T-helper 17 cell (primary cell): ENCODE measurements at regions not wholly inside any gene's neighbourhood (a gene's known extent, or its start where the extent isn't known, plus 50 kb on each side); places are given as distances from the start of the nearest gene placed in this dataset.
"Not testable (repeated sequence)": the region's sequence is repeated elsewhere in the genome, so short reads cannot be mapped to it uniquely, and the experiment has no call there.

Experiments
- ATAC-seq: fragments of 150-1000 bp; cut with Tn5 transposase; 2 replicates; pipeline ENCODE4 v1.10.0; 2021; ENCODE audit warnings: mild to moderate bottlenecking, moderate library complexity
- DNase-seq, 3 donors: peaks; one replicate each; pipeline versions ENCODE4 v3.0.0 to v3.0.0-alpha.2; 2020 to 2021
- H3K9me3 ChIP-seq: one replicate; pipeline ENCODE4 v1.7.0; 2013; ENCODE audit warnings: low read length, mild to moderate bottlenecking; ENCODE audit not compliant: control insufficient read depth, poor library complexity, severe bottlenecking
- H3K27ac Mint-ChIP-seq: one replicate; pipeline ENCODE4 v1.8.0; 2022; ENCODE audit warnings: mild to moderate bottlenecking, moderate library complexity, mixed read lengths
- H3K27me3 Mint-ChIP-seq: one replicate; pipeline ENCODE4 v1.8.0; 2022; ENCODE audit warnings: mixed read lengths
- H3K36me3 Mint-ChIP-seq: one replicate; pipeline ENCODE4 v1.8.0; 2022; ENCODE audit warnings: low read depth, mixed read lengths
- H3K4me1 Mint-ChIP-seq: one replicate; pipeline ENCODE4 v1.8.0; 2022; ENCODE audit warnings: mild to moderate bottlenecking, mixed read lengths
- H3K4me3 Mint-ChIP-seq: one replicate; pipeline ENCODE4 v1.8.0; 2022; ENCODE audit warnings: mild to moderate bottlenecking, moderate library complexity, mixed read lengths

- DNase-seq, H3K4me1 Mint-ChIP-seq, H3K4me3 Mint-ChIP-seq, H3K9me3 ChIP-seq, H3K27ac Mint-ChIP-seq, H3K36me3 Mint-ChIP-seq, H3K27me3 Mint-ChIP-seq, ATAC-seq: not testable (repeated sequence)
Measured at GRCh38 chr6:86672125-86672524, 265.2 kb upstream of the HTR1E start.

GRCh38 chr6:86657192-86657591 is 280.1 kb upstream of the HTR1E start:
- Mint-ChIP-seq H3K27ac (no peak overlapping the region), H3K4me1 (no peaks in the 10 kb centered on the region), H3K4me3 (no peak overlapping the region), H3K27me3 (no peaks in the 10 kb centered on the region), H3K36me3 (no peaks in the 10 kb centered on the region)
- ATAC-seq, result no peak
- H3K9me3 ChIP-seq, result no peaks in the 10 kb centered on the region
- no peak for DNase-seq

DNA sequence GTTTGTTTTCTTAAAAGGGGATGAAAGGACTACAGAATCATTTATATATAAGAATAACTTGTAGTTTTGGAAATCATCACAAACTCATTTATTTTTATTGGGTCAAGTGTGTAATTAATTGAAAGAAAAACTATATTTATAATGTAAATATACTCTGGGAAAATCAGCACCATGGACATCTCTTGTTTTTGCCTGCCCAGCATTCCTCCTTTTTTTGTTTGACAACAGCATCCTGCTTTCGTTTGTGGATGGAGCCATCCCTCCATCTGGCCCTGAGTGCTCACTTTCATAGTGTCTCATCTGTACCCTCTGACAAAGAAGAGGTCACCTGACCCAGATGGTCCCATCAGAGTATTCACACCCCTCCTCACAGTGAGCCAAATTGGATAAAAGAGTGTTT is 308.2 kb upstream of the HTR1E start:
- no peak overlapping the region for H3K27ac Mint-ChIP-seq
- no peak overlapping the region for H3K4me3 Mint-ChIP-seq
- no peaks in the 10 kb centered on the region for H3K36me3 Mint-ChIP-seq
- no peak for DNase-seq
- H3K27me3 Mint-ChIP-seq, result no peaks in the 10 kb centered on the region
- no peaks in the 10 kb centered on the region for H3K4me1 Mint-ChIP-seq
- H3K9me3 ChIP-seq, result no peaks in the 10 kb centered on the region
- ATAC-seq, result no peak

DNA sequence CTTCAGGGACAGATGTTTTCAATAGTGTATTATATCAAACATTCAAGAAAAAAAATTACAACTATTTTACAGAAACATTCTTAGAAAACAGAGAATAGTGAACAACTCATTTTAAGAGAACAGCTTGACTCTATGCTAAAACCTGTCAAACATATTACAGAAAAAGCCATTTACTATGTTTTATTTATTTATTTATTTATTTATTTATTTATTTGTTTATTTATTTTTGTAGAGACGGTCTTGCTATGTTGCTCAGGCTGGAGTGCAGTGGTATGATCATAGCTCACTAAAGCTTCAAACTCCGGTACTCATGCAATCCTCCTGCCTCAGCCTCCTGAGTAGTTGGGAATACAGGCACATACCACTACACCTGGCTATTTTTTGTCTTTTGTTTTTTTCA is 317.9 kb upstream of the HTR1E start:
- H3K9me3 ChIP-seq, result no peaks in the 10 kb centered on the region
- DNase-seq, result no peak
- Mint-ChIP-seq H3K4me1 (no peaks in the 10 kb centered on the region), H3K36me3 (no peaks in the 10 kb centered on the region), H3K27ac (no peak overlapping the region), H3K27me3 (no peaks in the 10 kb centered on the region), H3K4me3 (no peak overlapping the region)
- ATAC-seq, result no peak

GRCh38 chr6:86615299-86615698 is 322.0 kb upstream of the HTR1E start:
- H3K4me3 Mint-ChIP-seq, result no peak overlapping the region

DNA sequence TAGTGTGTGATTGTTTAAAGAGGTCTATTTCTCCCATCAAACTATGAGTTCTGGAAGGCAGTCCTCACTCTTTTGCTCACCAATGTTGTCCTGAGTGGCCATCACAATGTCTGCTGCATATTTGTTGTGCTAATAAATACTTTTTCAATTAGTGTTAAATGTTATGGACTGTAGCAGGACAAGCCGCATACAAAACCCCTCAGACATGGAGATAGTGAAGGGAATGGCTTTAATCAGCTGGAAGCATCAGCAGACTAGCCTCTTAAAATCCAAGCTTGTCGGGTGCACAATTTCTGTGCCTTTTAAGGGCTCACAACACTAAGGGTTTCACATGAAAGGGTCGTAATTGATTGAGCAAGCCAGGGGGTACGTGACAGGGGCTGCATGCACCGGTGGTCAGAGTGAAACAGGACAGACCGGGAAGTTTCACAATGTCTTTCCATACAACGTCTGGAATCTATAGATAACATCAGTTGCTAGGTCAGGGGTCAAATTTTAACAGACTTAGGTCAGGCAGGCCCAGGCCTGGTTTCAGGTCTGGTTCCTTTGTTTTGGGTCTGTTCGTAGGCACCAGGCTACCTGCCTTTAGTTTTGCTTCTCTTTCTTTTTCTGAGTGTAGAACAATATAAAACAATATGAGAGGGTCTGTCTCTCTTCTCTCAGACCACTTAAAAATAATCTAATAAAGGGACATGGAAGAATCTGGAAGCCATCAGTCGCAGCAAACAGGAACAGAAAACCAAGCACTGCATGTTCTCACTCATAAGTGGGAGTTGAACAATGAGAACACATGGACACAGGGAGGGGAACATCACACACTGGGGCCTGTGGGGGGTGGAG is 327.6 kb upstream of the HTR1E start:
- Mint-ChIP-seq H3K4me1 (no peaks in the 10 kb centered on the region), H3K4me3 (no peak overlapping the region), H3K36me3 (no peaks in the 10 kb centered on the region), H3K27ac (no peak overlapping the region), H3K27me3 (no peaks in the 10 kb centered on the region)
- DNase-seq (no peak), ATAC-seq (no peak)
- H3K9me3 ChIP-seq, result no peaks in the 10 kb centered on the region

More at GRCh38 chr6:86615299-86615698, 322.0 kb upstream of the HTR1E start:
- no peak overlapping the region for H3K27ac Mint-ChIP-seq
- no peak for ATAC-seq
- no peaks in the 10 kb centered on the region for H3K9me3 ChIP-seq
- no peak for DNase-seq
- H3K36me3 Mint-ChIP-seq, result no peaks in the 10 kb centered on the region
- H3K27me3 Mint-ChIP-seq, result no peaks in the 10 kb centered on the region
- H3K4me1 Mint-ChIP-seq, result no peaks in the 10 kb centered on the region

DNA sequence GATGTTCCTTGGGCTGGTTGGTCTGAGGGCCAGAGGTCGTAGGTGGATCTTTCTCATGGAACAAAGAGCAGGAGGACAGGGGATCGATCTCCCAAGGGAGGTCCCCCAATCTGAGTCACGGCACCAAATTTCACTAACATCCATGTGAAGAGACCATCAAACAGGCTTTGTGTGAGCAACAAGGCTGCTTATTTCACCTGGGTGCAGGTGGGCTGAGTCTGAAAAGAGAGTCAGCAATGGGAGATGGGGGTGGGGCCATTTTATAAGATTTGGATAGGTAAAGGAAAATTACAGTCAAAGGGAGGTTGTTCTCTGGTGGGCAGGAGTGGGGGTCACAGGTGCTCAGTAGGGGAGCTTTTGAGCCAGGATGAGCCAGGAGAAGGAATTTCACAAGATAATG is 334.0 kb upstream of the HTR1E start:
- not testable (repeated sequence) for H3K9me3 ChIP-seq, ATAC-seq, H3K4me3 Mint-ChIP-seq, DNase-seq, H3K27ac Mint-ChIP-seq, H3K36me3 Mint-ChIP-seq, H3K27me3 Mint-ChIP-seq, H3K4me1 Mint-ChIP-seq

GRCh38 chr6:86602093-86602492 is 335.2 kb upstream of the HTR1E start:
- H3K4me3 Mint-ChIP-seq, DNase-seq, H3K9me3 ChIP-seq, H3K4me1 Mint-ChIP-seq, H3K36me3 Mint-ChIP-seq, ATAC-seq, H3K27me3 Mint-ChIP-seq, H3K27ac Mint-ChIP-seq: not testable (repeated sequence)

GRCh38 chr6:86598969-86599368 is 338.4 kb upstream of the HTR1E start:
- not testable (repeated sequence) for H3K36me3 Mint-ChIP-seq, H3K27me3 Mint-ChIP-seq, DNase-seq, H3K27ac Mint-ChIP-seq, H3K9me3 ChIP-seq, ATAC-seq, H3K4me3 Mint-ChIP-seq, H3K4me1 Mint-ChIP-seq

GRCh38 chr6:86595641-86596040 is 341.7 kb upstream of the HTR1E start:
- DNase-seq (no peak), ATAC-seq (no peak)
- no peak overlapping the region for H3K27ac Mint-ChIP-seq
- H3K27me3 Mint-ChIP-seq, result no peaks in the 10 kb centered on the region
- H3K4me3 Mint-ChIP-seq, result no peak overlapping the region
- H3K36me3 Mint-ChIP-seq, result no peaks in the 10 kb centered on the region
- H3K9me3 ChIP-seq, result no peaks in the 10 kb centered on the region
- no peaks in the 10 kb centered on the region for H3K4me1 Mint-ChIP-seq

DNA sequence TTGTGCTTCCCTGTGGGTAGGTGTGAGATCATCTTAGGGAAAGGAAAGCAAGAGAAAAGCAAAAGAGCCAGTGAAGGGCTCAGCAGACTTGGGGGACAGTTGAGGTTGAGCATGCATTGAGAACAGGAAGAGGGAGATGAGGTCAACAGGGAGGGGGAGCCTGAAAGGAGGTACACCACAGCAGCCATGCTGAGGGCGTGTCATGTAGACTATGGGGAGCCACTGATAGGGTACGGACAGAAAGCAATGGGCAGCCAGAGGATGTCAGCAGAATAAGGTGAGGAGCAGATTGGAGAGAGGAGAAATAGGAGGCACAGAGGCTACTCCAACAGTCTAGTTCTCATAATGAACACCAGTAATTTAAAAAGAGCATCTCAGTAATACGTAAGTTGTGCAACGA is 351.1 kb upstream of the HTR1E start:
- no peak overlapping the region for H3K27ac Mint-ChIP-seq
- H3K36me3 Mint-ChIP-seq, result no peaks in the 10 kb centered on the region
- no peak for ATAC-seq
- no peaks in the 10 kb centered on the region for H3K9me3 ChIP-seq
- no peak for DNase-seq
- no peaks in the 10 kb centered on the region for H3K27me3 Mint-ChIP-seq
- H3K4me1 Mint-ChIP-seq, result no peaks in the 10 kb centered on the region
- H3K4me3 Mint-ChIP-seq, result no peak overlapping the region

GRCh38 chr6:86581833-86582232 is 355.5 kb upstream of the HTR1E start:
- no peak overlapping the region for H3K4me3 Mint-ChIP-seq
- H3K4me1 Mint-ChIP-seq, result no peaks in the 10 kb centered on the region
- DNase-seq (no peak), ATAC-seq (no peak)
- no peaks in the 10 kb centered on the region for H3K27me3 Mint-ChIP-seq
- no peaks in the 10 kb centered on the region for H3K9me3 ChIP-seq
- H3K36me3 Mint-ChIP-seq, result no peaks in the 10 kb centered on the region
- no peak overlapping the region for H3K27ac Mint-ChIP-seq

GRCh38 chr6:86563197-86563596 is 374.1 kb upstream of the HTR1E start:
- H3K9me3 ChIP-seq, result no peaks in the 10 kb centered on the region
- H3K4me3 Mint-ChIP-seq, result no peak overlapping the region
- H3K27ac Mint-ChIP-seq, result no peak overlapping the region
- no peaks in the 10 kb centered on the region for H3K27me3 Mint-ChIP-seq
- no peak for ATAC-seq
- no peak for DNase-seq
- no peaks in the 10 kb centered on the region for H3K4me1 Mint-ChIP-seq
- H3K36me3 Mint-ChIP-seq, result no peaks in the 10 kb centered on the region

- DNase-seq, result no peak
- Mint-ChIP-seq H3K4me1 (no peaks in the 10 kb centered on the region), H3K36me3 (no peaks in the 10 kb centered on the region), H3K4me3 (no peak overlapping the region), H3K27me3 (no peaks in the 10 kb centered on the region), H3K27ac (no peak overlapping the region)
- no peaks in the 10 kb centered on the region for H3K9me3 ChIP-seq
- no peak for ATAC-seq
Measured at GRCh38 chr6:86558318-86558717, 379.0 kb upstream of the HTR1E start.
